BJ (cell line): ENCODE measurements at regions not wholly inside any gene's neighbourhood (a gene's known extent, or its start where the extent isn't known, plus 50 kb on each side); places are given as distances from the start of the nearest gene placed in this dataset.

ENCODE experiments used
- CTCF ChIA-PET: fragments of 350-600 bp; formaldehyde crosslinking; extraction: SDS; loops from one replicate; lab custom pipeline; 2021; ENCODE audit warnings: antibody characterized with exemption, inconsistent platforms; lab: Yijun Ruan, JAX
- POLR2A ChIA-PET: fragments of 300-600 bp; sonication (Branson Sonifier 250); formaldehyde crosslinking; extraction: SDS; loops from one replicate; lab custom pipeline; 2021; ENCODE audit warnings: antibody characterized with exemption; lab: Charles Lee
- DNase-seq: peaks from one replicate; pipeline ENCODE4 v3.0.0-alpha.2; 2011; ENCODE audit warnings: low read depth
- H3K27me3 ChIP-seq: 2 replicates; pipeline ENCODE4 v1.6.0; 2011; ENCODE audit warnings: low read length; ENCODE audit not compliant: control insufficient read depth, insufficient read depth
- H3K36me3 ChIP-seq: 2 replicates; pipeline ENCODE4 v1.5.1; 2011; ENCODE audit warnings: low read length; ENCODE audit not compliant: control insufficient read depth, insufficient read depth
- H3K4me3 ChIP-seq: 2 replicates; pipeline ENCODE4 v1.5.1; 2011; ENCODE audit warnings: low read depth, mild to moderate bottlenecking, control low read depth, low read length
- CTCF ChIP-seq: IDR thresholded peaks from 2 replicates; pipeline ENCODE4 v1.5.1; 2011; ENCODE audit warnings: low read depth, mild to moderate bottlenecking, control low read depth, inconsistent platforms, low read length, moderate library complexity; ENCODE audit not compliant: insufficient read depth

- H3K4me3 ChIP-seq, result no peak overlapping the region
- DNase-seq, result peak; percentile 78
- POLR2A ChIA-PET, result no interaction called here
- CTCF ChIA-PET, result no interaction called here
- no peaks in the 10 kb centered on the region for H3K27me3 ChIP-seq
- H3K36me3 ChIP-seq, result no peaks in the 10 kb centered on the region
- TF ChIP-seq CTCF, result no peak
These were observed 157.5 kb downstream of the DMRT2 start for GRCh38 chr9:1207686-1208085.

- Histone ChIP-seq H3K27me3 (no peaks in the 10 kb centered on the region), H3K36me3 (no peaks in the 10 kb centered on the region), H3K4me3 (no peak overlapping the region)
- TF ChIP-seq CTCF, result no peak
- CTCF ChIA-PET, result no interaction called here
- peak; percentile 55 for DNase-seq
- POLR2A ChIA-PET, result no interaction called here
These were observed 158.0 kb downstream of the DMRT2 start for GRCh38 chr9:1208157-1208556.

- DNase-seq, result no peak
- Histone ChIP-seq H3K4me3 (no peak overlapping the region), H3K27me3 (no peaks in the 10 kb centered on the region), H3K36me3 (no peaks in the 10 kb centered on the region)
- POLR2A ChIA-PET, result no interaction called here
- no peak for TF ChIP-seq CTCF
- CTCF ChIA-PET, result no interaction called here
These were observed 160.8 kb downstream of the DMRT2 start for GRCh38 chr9:1210954-1211353.

- no peak for TF ChIP-seq CTCF
- DNase-seq, result no peak
- H3K4me3 ChIP-seq, result no peak overlapping the region
- ChIA-PET CTCF (no interaction called here), POLR2A (no interaction called here)
- no peaks in the 10 kb centered on the region for H3K36me3 ChIP-seq
- H3K27me3 ChIP-seq, result no peaks in the 10 kb centered on the region
These were observed 166.4 kb downstream of the DMRT2 start for GRCh38 chr9:1216532-1216931.

- no peaks in the 10 kb centered on the region for H3K36me3 ChIP-seq
- TF ChIP-seq CTCF, result no peak
- no peak for DNase-seq
- H3K27me3 ChIP-seq, result no peaks in the 10 kb centered on the region
- no peak overlapping the region for H3K4me3 ChIP-seq
- CTCF ChIA-PET, result no interaction called here
- POLR2A ChIA-PET, result no interaction called here
These were observed 166.9 kb downstream of the DMRT2 start for GRCh38 chr9:1217076-1217475.
